HG03378 (cell line): ENCODE measurements at regions not wholly inside any gene's neighbourhood (a gene's known extent, or its start where the extent isn't known, plus 50 kb on each side); places are given as distances from the start of the nearest gene placed in this dataset.
A peak's percentile ranks its signal among the peaks of the same experiment; 100 is the strongest.

ENCODE experiments used
- ATAC-seq: cut with Tn5 transposase; IDR thresholded peaks from one replicate; pipeline ENCODE4 v1.9.1; 2021; ENCODE audit warnings: mild to moderate bottlenecking, moderate library complexity; ENCODE audit not compliant: unreplicated experiment

- no peak for ATAC-seq
Observed at GRCh38 chr13:97134364-97135095, 87.6 kb upstream of the MBNL2 start.

GRCh38 chr13:97135883-97136282, 86.2 kb upstream of the MBNL2 start:
- no peak for ATAC-seq

- no peak for ATAC-seq
Observed at GRCh38 chr13:97136418-97136817, 85.7 kb upstream of the MBNL2 start.

GRCh38 chr13:97139691-97140090, 82.4 kb upstream of the MBNL2 start:
- no peak for ATAC-seq

GRCh38 chr13:97140131-97140530, 82.0 kb upstream of the MBNL2 start:
- ATAC-seq = no peak

GRCh38 chr13:97140611-97141010, 81.5 kb upstream of the MBNL2 start:
- no peak for ATAC-seq

GRCh38 chr13:97141097-97141496, 81.0 kb upstream of the MBNL2 start:
- ATAC-seq = no peak

GRCh38 chr13:97141564-97142005, 80.5 kb upstream of the MBNL2 start:
- peak; percentile 99 for ATAC-seq

- peak; percentile 48 for ATAC-seq
Observed at GRCh38 chr13:97142452-97142851, 79.7 kb upstream of the MBNL2 start.

GRCh38 chr13:97145057-97145456, 77.1 kb upstream of the MBNL2 start:
- no peak for ATAC-seq

GRCh38 chr13:97148894-97149293, 73.2 kb upstream of the MBNL2 start:
- no peak for ATAC-seq

GRCh38 chr13:97160421-97160820, 61.7 kb upstream of the MBNL2 start:
- ATAC-seq = no peak

GRCh38 chr13:97161582-97162231, 60.4 kb upstream of the MBNL2 start:
- ATAC-seq = no peak

GRCh38 chr13:97165502-97166425, 56.4 kb upstream of the MBNL2 start:
- no peak for ATAC-seq

- no peak for ATAC-seq
Observed at GRCh38 chr13:97171136-97171535, 51.0 kb upstream of the MBNL2 start.
